WI38 (cell line): ENCODE measurements at regions not wholly inside any gene's neighbourhood (a gene's known extent, or its start where the extent isn't known, plus 50 kb on each side); places are given as distances from the start of the nearest gene placed in this dataset.

Experiments
- H3K4me3 ChIP-seq: 2 replicates; pipeline ENCODE4 v1.5.1; 2011; ENCODE audit warnings: low read depth, mild to moderate bottlenecking, control low read depth, low read length
- CTCF ChIP-seq: IDR thresholded peaks from 2 replicates; pipeline ENCODE4 v1.5.1; 2012; ENCODE audit warnings: low read depth, mild to moderate bottlenecking, control low read depth, low read length

GRCh38 chr13:105266615-105267014 is 1268.8 kb downstream of the EFNB2 start:
- no peak overlapping the region for H3K4me3 ChIP-seq
- no peak for TF ChIP-seq CTCF

- TF ChIP-seq CTCF: no peak
- no peak overlapping the region for H3K4me3 ChIP-seq
Measured at GRCh38 chr13:105262579-105262978, 1272.9 kb downstream of the EFNB2 start.

GRCh38 chr13:105259426-105259825 is 1276.0 kb downstream of the EFNB2 start:
- TF ChIP-seq CTCF: no peak
- H3K4me3 ChIP-seq: no peak overlapping the region

GRCh38 chr13:105255472-105255871 is 1280.0 kb downstream of the EFNB2 start:
- no peak overlapping the region for H3K4me3 ChIP-seq
- TF ChIP-seq CTCF: no peak

- TF ChIP-seq CTCF: no peak
Measured at GRCh38 chr13:105251293-105251692, 1284.2 kb downstream of the EFNB2 start.

GRCh38 chr13:105247830-105248229 is 1287.6 kb downstream of the EFNB2 start:
- H3K4me3 ChIP-seq: no peak overlapping the region
- no peak for TF ChIP-seq CTCF

More at GRCh38 chr13:105251293-105251692, 1284.2 kb downstream of the EFNB2 start:
- H3K4me3 ChIP-seq: no peak overlapping the region

- no peak overlapping the region for H3K4me3 ChIP-seq
- TF ChIP-seq CTCF: no peak
Measured at GRCh38 chr13:105240371-105240770, 1295.1 kb downstream of the EFNB2 start.
